ENCODE measurements at regions not wholly inside any gene's neighbourhood (a gene's known extent, or its start where the extent isn't known, plus 50 kb on each side); places are given as distances from the start of the nearest gene placed in this dataset.
A peak's percentile ranks its signal among the peaks of the same experiment; 100 is the strongest.
"Not testable (repeated sequence)": the region's sequence is repeated elsewhere in the genome, so short reads cannot be mapped to it uniquely, and the experiment has no call there.

DNA sequence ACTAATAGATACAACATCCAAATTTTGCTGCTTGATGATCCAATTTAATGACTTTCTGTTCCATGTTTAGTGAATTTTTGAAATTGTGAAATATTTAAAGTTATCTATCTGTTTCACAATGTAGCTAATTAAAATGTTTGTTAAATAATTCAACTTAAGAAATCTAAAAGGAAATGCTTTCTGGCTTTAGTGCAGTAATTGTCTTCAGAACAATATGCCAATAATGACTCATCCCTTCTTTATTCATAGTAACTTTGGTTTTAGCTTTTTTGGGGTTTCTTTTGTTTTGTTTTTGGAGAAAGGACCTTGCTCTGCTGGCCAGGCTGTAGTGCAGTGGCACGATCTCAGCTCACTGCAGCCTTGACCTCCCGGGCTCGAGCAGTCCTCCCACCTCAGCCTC, 479.2 kb upstream of the RGS6 start:
- Histone ChIP-seq H3K27ac (ENCODE audit: insufficient read depth in 1 of 2, low read depth in 1 of 2, low read length in 2 of 2, poor library complexity in 1 of 2, severe bottlenecking in 2 of 2) (no peak overlapping the region), H3K4me1 (ENCODE audit: control extremely low read depth in 1 of 4, control insufficient read depth in 4 of 4, insufficient read depth in 4 of 4, low read length in 3 of 4) (peaks cover 0 to 6% (median 4%) of the 10 kb centered on the region in 4 experiments), H3K4me3 (ENCODE audit: control insufficient read depth in 1 of 7, extremely low read depth in 1 of 7, insufficient read depth in 4 of 7, low read depth in 2 of 7, low read length in 6 of 7) (no peak overlapping the region), H3K9me3 (ENCODE audit: control extremely low read depth in 1 of 5, control insufficient read depth in 4 of 5, insufficient read depth in 2 of 5, low read depth in 1 of 5, low read length in 4 of 5) (no peaks in the 10 kb centered on the region), H3K36me3 (ENCODE audit: control insufficient read depth in 4 of 4, insufficient read depth in 4 of 4, low read length in 3 of 4) (no peaks in the 10 kb centered on the region), H3K27me3 (replicated peaks in 2 of 5; ENCODE audit: control insufficient read depth in 4 of 5, insufficient read depth in 5 of 5, low read length in 4 of 5) (no peaks in the 10 kb centered on the region)
- WGBS (ENCODE audit: insufficient coverage), result no CpG with 5 or more reads among the region's 3 CpGs
- ChIA-PET POLR2A (no interaction called here), CTCF (no interaction called here)
- DNase-seq, result no peak

GRCh38 chr14:71454010-71454409, 478.2 kb upstream of the RGS6 start:
- DNase-seq, result no peak
- Histone ChIP-seq H3K9me3 (ENCODE audit: control extremely low read depth in 1 of 5, control insufficient read depth in 4 of 5, insufficient read depth in 2 of 5, low read depth in 1 of 5, low read length in 4 of 5) (no peaks in the 10 kb centered on the region), H3K36me3 (ENCODE audit: control insufficient read depth in 4 of 4, insufficient read depth in 4 of 4, low read length in 3 of 4) (no peaks in the 10 kb centered on the region), H3K27ac (ENCODE audit: insufficient read depth in 1 of 2, low read depth in 1 of 2, low read length in 2 of 2, poor library complexity in 1 of 2, severe bottlenecking in 2 of 2) (no peak overlapping the region), H3K4me1 (ENCODE audit: control extremely low read depth in 1 of 4, control insufficient read depth in 4 of 4, insufficient read depth in 4 of 4, low read length in 3 of 4) (peaks cover 0 to 6% (median 4%) of the 10 kb centered on the region in 4 experiments), H3K4me3 (ENCODE audit: control insufficient read depth in 1 of 7, extremely low read depth in 1 of 7, insufficient read depth in 4 of 7, low read depth in 2 of 7, low read length in 6 of 7) (no peak overlapping the region), H3K27me3 (replicated peaks in 2 of 5; ENCODE audit: control insufficient read depth in 4 of 5, insufficient read depth in 5 of 5, low read length in 4 of 5) (no peaks in the 10 kb centered on the region)
- ChIA-PET CTCF (no interaction called here), POLR2A (no interaction called here)
- WGBS (ENCODE audit: insufficient coverage), result no CpG with 5 or more reads among the region's 2 CpGs

DNA sequence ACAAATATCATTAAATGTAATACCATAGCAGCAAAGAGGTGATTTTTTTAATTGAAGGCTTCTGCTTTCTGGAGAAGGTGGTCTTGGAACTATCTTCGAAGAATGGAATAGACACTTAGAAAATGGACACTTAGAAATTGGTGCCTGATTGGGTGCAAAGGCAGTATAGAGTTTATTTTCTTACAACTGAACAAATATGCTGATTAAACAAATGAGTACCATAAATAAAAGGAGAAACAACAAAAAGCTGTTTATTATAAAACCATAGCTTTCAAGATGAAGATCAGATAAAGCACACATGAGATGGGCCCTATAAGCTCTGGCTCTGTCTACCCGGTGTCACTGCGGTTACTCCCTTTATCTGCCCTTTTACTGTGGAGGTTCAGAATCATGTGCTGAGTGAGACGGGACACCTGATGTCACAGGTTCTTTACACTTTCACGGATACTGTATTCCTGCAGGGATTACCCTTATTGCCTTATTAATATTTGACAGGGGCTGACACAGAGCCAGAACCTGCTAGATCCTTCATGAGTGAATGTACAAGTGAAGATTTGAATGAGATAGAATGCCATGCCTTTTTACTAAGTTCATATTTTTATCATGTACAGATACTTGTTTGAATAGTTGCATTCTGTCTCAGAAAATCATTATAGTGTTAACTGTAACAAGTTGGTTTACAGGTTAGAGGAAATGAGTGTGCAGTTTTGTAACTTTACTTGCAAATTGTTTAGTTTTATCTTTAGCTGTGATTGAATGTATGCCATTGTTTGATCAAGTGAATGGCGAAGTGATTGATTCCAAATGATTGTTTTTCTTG, 477.5 kb upstream of the RGS6 start:
- 74% methylated on average over 4 of the region's 6 CpGs for WGBS (ENCODE audit: insufficient coverage)
- ChIA-PET CTCF (no interaction called here), POLR2A (no interaction called here)
- Histone ChIP-seq H3K4me1 (ENCODE audit: control extremely low read depth in 1 of 4, control insufficient read depth in 4 of 4, insufficient read depth in 4 of 4, low read length in 3 of 4) (peaks cover 0 to 6% (median 4%) of the 10 kb centered on the region in 4 experiments), H3K27ac (ENCODE audit: insufficient read depth in 1 of 2, low read depth in 1 of 2, low read length in 2 of 2, poor library complexity in 1 of 2, severe bottlenecking in 2 of 2) (no peak overlapping the region), H3K4me3 (ENCODE audit: control insufficient read depth in 1 of 7, extremely low read depth in 1 of 7, insufficient read depth in 4 of 7, low read depth in 2 of 7, low read length in 6 of 7) (no peak overlapping the region), H3K36me3 (ENCODE audit: control insufficient read depth in 4 of 4, insufficient read depth in 4 of 4, low read length in 3 of 4) (no peaks in the 10 kb centered on the region), H3K27me3 (replicated peaks in 2 of 5; ENCODE audit: control insufficient read depth in 4 of 5, insufficient read depth in 5 of 5, low read length in 4 of 5) (no peaks in the 10 kb centered on the region), H3K9me3 (ENCODE audit: control extremely low read depth in 1 of 5, control insufficient read depth in 4 of 5, insufficient read depth in 2 of 5, low read depth in 1 of 5, low read length in 4 of 5) (peaks cover 0 to 3% (median 0%) of the 10 kb centered on the region in 5 experiments)
- peak in 2 of 3 donors; percentile 7 to 24 for DNase-seq

DNA sequence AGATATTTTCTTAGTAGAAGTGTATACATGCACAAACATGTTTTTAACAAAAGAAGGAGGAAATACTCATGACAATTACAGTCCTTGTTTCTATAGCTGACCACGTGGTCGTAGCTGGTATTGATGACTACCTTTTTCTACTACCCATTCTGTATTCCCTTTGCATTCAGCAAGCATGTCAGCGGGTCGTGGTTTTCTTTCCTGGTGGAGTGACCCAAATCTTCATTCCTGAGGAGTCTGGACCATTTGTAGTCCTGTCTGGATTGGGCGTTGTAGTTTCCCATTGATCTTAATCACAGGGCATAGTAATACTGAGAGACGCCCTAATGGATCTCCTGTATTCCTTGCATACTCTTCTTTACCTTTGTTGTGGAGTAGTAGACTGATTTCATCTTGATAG, 472.1 kb upstream of the RGS6 start:
- H3K36me3 ChIP-seq (ENCODE audit: control insufficient read depth in 4 of 4, insufficient read depth in 4 of 4, low read length in 3 of 4), result no peaks in the 10 kb centered on the region
- WGBS (ENCODE audit: insufficient coverage), result 93% methylated on average over 3 of the region's 6 CpGs
- no peak for DNase-seq
- no peaks in the 10 kb centered on the region for H3K27me3 ChIP-seq (replicated peaks in 2 of 5; ENCODE audit: control insufficient read depth in 4 of 5, insufficient read depth in 5 of 5, low read length in 4 of 5)
- H3K4me3 ChIP-seq (ENCODE audit: control insufficient read depth in 1 of 7, extremely low read depth in 1 of 7, insufficient read depth in 4 of 7, low read depth in 2 of 7, low read length in 6 of 7), result no peak overlapping the region
- peaks cover 0 to 20% (median 6%) of the 10 kb centered on the region in 5 experiments for H3K9me3 ChIP-seq (ENCODE audit: control extremely low read depth in 1 of 5, control insufficient read depth in 4 of 5, insufficient read depth in 2 of 5, low read depth in 1 of 5, low read length in 4 of 5)
- POLR2A ChIA-PET, result no interaction called here
- CTCF ChIA-PET, result no interaction called here
- no peak overlapping the region for H3K27ac ChIP-seq (ENCODE audit: insufficient read depth in 1 of 2, low read depth in 1 of 2, low read length in 2 of 2, poor library complexity in 1 of 2, severe bottlenecking in 2 of 2)
- H3K4me1 ChIP-seq (ENCODE audit: control extremely low read depth in 1 of 4, control insufficient read depth in 4 of 4, insufficient read depth in 4 of 4, low read length in 3 of 4), result peaks cover 0 to 2% (median under 1%) of the 10 kb centered on the region in 4 experiments

DNA sequence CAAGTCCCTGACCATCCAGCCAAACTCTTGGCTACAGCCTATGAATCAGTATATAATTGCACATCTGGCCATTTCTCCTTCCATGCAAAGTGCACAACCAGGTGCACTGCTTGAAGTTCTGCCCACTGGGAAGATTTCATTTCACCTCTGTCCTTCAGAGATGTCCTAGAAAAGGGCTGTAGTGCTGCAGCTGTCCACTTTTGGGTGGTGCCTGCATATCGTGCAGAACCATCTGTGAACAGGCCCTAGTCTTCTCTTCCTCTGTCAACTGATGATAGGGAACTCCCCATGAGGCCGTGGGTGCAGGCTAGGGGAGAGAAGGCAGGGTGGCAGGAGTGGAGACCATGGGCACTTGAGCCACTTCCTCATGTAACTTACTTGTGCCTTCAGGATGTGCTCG, 470.6 kb upstream of the RGS6 start:
- H3K4me3 ChIP-seq (ENCODE audit: control insufficient read depth in 1 of 7, extremely low read depth in 1 of 7, insufficient read depth in 4 of 7, low read depth in 2 of 7, low read length in 6 of 7); DNase-seq; H3K27me3 ChIP-seq (replicated peaks in 2 of 5; ENCODE audit: control insufficient read depth in 4 of 5, insufficient read depth in 5 of 5, low read length in 4 of 5); H3K27ac ChIP-seq (ENCODE audit: insufficient read depth in 1 of 2, low read depth in 1 of 2, low read length in 2 of 2, poor library complexity in 1 of 2, severe bottlenecking in 2 of 2); CTCF ChIA-PET; H3K36me3 ChIP-seq (ENCODE audit: control insufficient read depth in 4 of 4, insufficient read depth in 4 of 4, low read length in 3 of 4); H3K4me1 ChIP-seq (ENCODE audit: control extremely low read depth in 1 of 4, control insufficient read depth in 4 of 4, insufficient read depth in 4 of 4, low read length in 3 of 4): not testable (repeated sequence)
- peaks cover 0 to 20% (median 6%) of the 10 kb centered on the region in 5 experiments for H3K9me3 ChIP-seq (ENCODE audit: control extremely low read depth in 1 of 5, control insufficient read depth in 4 of 5, insufficient read depth in 2 of 5, low read depth in 1 of 5, low read length in 4 of 5)
- WGBS (ENCODE audit: insufficient coverage), result no CpG with 5 or more reads among the region's 3 CpGs
- POLR2A ChIA-PET, result interaction anchor here (0.6 kb wide), 1 partner anchor 191 kb away, joined by 3 read pairs; no protein-coding TSS in a partner anchor

GRCh38 chr14:71463807-71464206, 468.4 kb upstream of the RGS6 start:
- Histone ChIP-seq H3K4me3 (ENCODE audit: control insufficient read depth in 1 of 7, extremely low read depth in 1 of 7, insufficient read depth in 4 of 7, low read depth in 2 of 7, low read length in 6 of 7) (no peak overlapping the region), H3K27me3 (replicated peaks in 2 of 5; ENCODE audit: control insufficient read depth in 4 of 5, insufficient read depth in 5 of 5, low read length in 4 of 5) (no peaks in the 10 kb centered on the region), H3K27ac (ENCODE audit: insufficient read depth in 1 of 2, low read depth in 1 of 2, low read length in 2 of 2, poor library complexity in 1 of 2, severe bottlenecking in 2 of 2) (no peak overlapping the region), H3K36me3 (ENCODE audit: control insufficient read depth in 4 of 4, insufficient read depth in 4 of 4, low read length in 3 of 4) (no peaks in the 10 kb centered on the region), H3K4me1 (ENCODE audit: control extremely low read depth in 1 of 4, control insufficient read depth in 4 of 4, insufficient read depth in 4 of 4, low read length in 3 of 4) (no peaks in the 10 kb centered on the region), H3K9me3 (ENCODE audit: control extremely low read depth in 1 of 5, control insufficient read depth in 4 of 5, insufficient read depth in 2 of 5, low read depth in 1 of 5, low read length in 4 of 5) (peaks cover 0 to 20% (median 6%) of the 10 kb centered on the region in 5 experiments)
- ChIA-PET POLR2A (no interaction called here), CTCF (interaction anchor here (0.6 kb wide), 1 partner anchor 356 kb away, joined by 3 read pairs; no protein-coding TSS in a partner anchor)
- no peak for DNase-seq

DNA sequence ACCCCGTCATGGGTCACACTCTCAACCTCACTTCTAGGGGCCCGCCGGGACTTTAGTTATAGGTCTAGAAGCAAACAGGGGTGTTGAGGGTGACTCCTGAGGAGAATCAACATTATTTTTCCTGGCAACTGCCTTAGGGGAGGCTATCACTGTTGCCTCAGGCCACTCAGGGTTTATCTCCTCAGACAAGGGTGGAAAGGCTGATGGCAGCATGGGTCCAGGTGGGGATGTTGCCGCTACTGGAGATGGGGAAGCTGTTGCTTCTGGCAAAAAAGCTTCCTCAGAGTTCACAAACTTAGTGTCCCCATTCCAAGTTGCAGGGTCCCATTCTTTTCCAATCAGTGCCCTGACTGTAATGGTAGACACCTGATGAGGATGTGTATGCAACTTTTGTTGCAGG, 467.4 kb upstream of the RGS6 start:
- Histone ChIP-seq H3K4me1 (ENCODE audit: control extremely low read depth in 1 of 4, control insufficient read depth in 4 of 4, insufficient read depth in 4 of 4, low read length in 3 of 4) (no peaks in the 10 kb centered on the region), H3K4me3 (ENCODE audit: control insufficient read depth in 1 of 7, extremely low read depth in 1 of 7, insufficient read depth in 4 of 7, low read depth in 2 of 7, low read length in 6 of 7) (no peak overlapping the region), H3K36me3 (ENCODE audit: control insufficient read depth in 4 of 4, insufficient read depth in 4 of 4, low read length in 3 of 4) (no peaks in the 10 kb centered on the region), H3K9me3 (ENCODE audit: control extremely low read depth in 1 of 5, control insufficient read depth in 4 of 5, insufficient read depth in 2 of 5, low read depth in 1 of 5, low read length in 4 of 5) (peaks cover 0 to 20% (median 4%) of the 10 kb centered on the region in 5 experiments), H3K27ac (ENCODE audit: insufficient read depth in 1 of 2, low read depth in 1 of 2, low read length in 2 of 2, poor library complexity in 1 of 2, severe bottlenecking in 2 of 2) (no peak overlapping the region), H3K27me3 (replicated peaks in 2 of 5; ENCODE audit: control insufficient read depth in 4 of 5, insufficient read depth in 5 of 5, low read length in 4 of 5) (no peaks in the 10 kb centered on the region)
- no peak for DNase-seq
- POLR2A ChIA-PET, result no interaction called here
- no CpG with 5 or more reads among the region's 4 CpGs for WGBS (ENCODE audit: insufficient coverage)
- CTCF ChIA-PET, result no interaction called here
